HL-60 (cell line): ENCODE measurements at regions not wholly inside any gene's neighbourhood (a gene's known extent, or its start where the extent isn't known, plus 50 kb on each side); places are given as distances from the start of the nearest gene placed in this dataset.

ENCODE experiments used
- DNase-seq, 2 experiments: peaks; one replicate each; pipeline ENCODE4 v3.0.0-alpha.2; 2010 to 2020; ENCODE audit warnings: low read depth in 1 of 2, low spot score in 1 of 2
- H3K27ac ChIP-seq: fragments of 250-450 bp; sonication (Bioruptor Pico); replicated peaks from 2 replicates; pipeline ENCODE4 v1.5.1; 2020; ENCODE audit warnings: mild to moderate bottlenecking, moderate library complexity
- H3K27me3 ChIP-seq: fragments of 250-450 bp; sonication (Bioruptor Pico); 2 replicates; pipeline ENCODE4 v1.5.1; 2021; ENCODE audit warnings: mild to moderate bottlenecking, moderate library complexity; ENCODE audit not compliant: insufficient read depth, poor library complexity, severe bottlenecking
- H3K4me3 ChIP-seq: replicated peaks from 2 replicates; pipeline ENCODE4 v1.5.1; 2011; ENCODE audit warnings: mild to moderate bottlenecking, control low read depth, low read length; ENCODE audit not compliant: insufficient read depth
- CTCF ChIP-seq: IDR thresholded peaks from one replicate; pipeline ENCODE4 v1.5.1; 2011; ENCODE audit warnings: low read length, control low read depth, inconsistent platforms; ENCODE audit not compliant: insufficient read depth
- GABPA ChIP-seq: IDR thresholded peaks from 2 replicates; pipeline ENCODE4 v1.6.1; 2012; ENCODE audit warnings: low read depth
- POLR2AphosphoS5 ChIP-seq: IDR thresholded peaks from 2 replicates; pipeline ENCODE4 v1.6.1; 2012; ENCODE audit warnings: low read depth
- REST ChIP-seq: IDR thresholded peaks from 2 replicates; pipeline ENCODE4 v1.6.1; 2012; ENCODE audit warnings: low read depth; ENCODE audit not compliant: insufficient replicate concordance
- SPI1 ChIP-seq: IDR thresholded peaks from 2 replicates; pipeline ENCODE4 v1.6.1; 2012; ENCODE audit warnings: low read depth, mild to moderate bottlenecking, borderline replicate concordance

- Histone ChIP-seq H3K27me3 (no peaks in the 10 kb centered on the region), H3K27ac (no peak overlapping the region), H3K4me3 (no peak overlapping the region)
- TF ChIP-seq GABPA, result no peak
- TF ChIP-seq CTCF, result no peak
- TF ChIP-seq REST, result no peak
- no peak for TF ChIP-seq SPI1
- no peak for TF ChIP-seq POLR2AphosphoS5
- DNase-seq, result no peak
Observed at GRCh38 chr1:208641579-208642280, 397.5 kb upstream of the PLXNA2 start.

- H3K27me3 ChIP-seq, result no peaks in the 10 kb centered on the region
- DNase-seq, result no peak
- no peak for TF ChIP-seq SPI1
- no peak for TF ChIP-seq POLR2AphosphoS5
- no peak for TF ChIP-seq REST
- TF ChIP-seq CTCF, result no peak
- TF ChIP-seq GABPA, result no peak
- H3K27ac ChIP-seq, result no peak overlapping the region
- H3K4me3 ChIP-seq, result no peak overlapping the region
Observed at GRCh38 chr1:208643005-208643597, 398.9 kb upstream of the PLXNA2 start.

GRCh38 chr1:208644401-208645160 is 400.4 kb upstream of the PLXNA2 start:
- H3K4me3 ChIP-seq, result no peak overlapping the region
- no peak for DNase-seq
- TF ChIP-seq POLR2AphosphoS5, result no peak
- no peak for TF ChIP-seq GABPA
- TF ChIP-seq CTCF, result no peak
- TF ChIP-seq REST, result no peak
- no peak for TF ChIP-seq SPI1
- H3K27ac ChIP-seq, result no peak overlapping the region
- no peaks in the 10 kb centered on the region for H3K27me3 ChIP-seq
